ENCODE measurements at regions not wholly inside any gene's neighbourhood (a gene's known extent, or its start where the extent isn't known, plus 50 kb on each side); places are given as distances from the start of the nearest gene placed in this dataset.

- intact Hi-C loops (cut with DNase I; ENCODE audit: low total_unique reads) (no loop called here), in situ Hi-C loops (cut with MboI; ENCODE audit: low pct_ligation_motif_present in 1 of 4, low pct_unique_long_range_greater_than_20kb in 1 of 4, low sequenced_read_pairs in 3 of 4) (no loop called here)
- no peaks in the 10 kb centered on the region for H3K27me3 ChIP-seq
Measured at GRCh38 chr6:134510920-134511319, 193.0 kb upstream of the SGK1 start.

GRCh38 chr6:134510142-134510541 is 192.2 kb upstream of the SGK1 start:
- Histone ChIP-seq H3K27me3 (no peaks in the 10 kb centered on the region), H3K4me1 (no peaks in the 10 kb centered on the region), H3K4me3 (no peak overlapping the region), H3K36me3 (no peaks in the 10 kb centered on the region), H3K9me3 (no peaks in the 10 kb centered on the region), H3K27ac (no peak overlapping the region)
- in situ Hi-C loops (cut with MboI; ENCODE audit: low pct_ligation_motif_present in 1 of 4, low pct_unique_long_range_greater_than_20kb in 1 of 4, low sequenced_read_pairs in 3 of 4) = no loop called here
- DNase-seq = no peak
- 82 to 97% methylated on average over 2 to 4 of the region's 4 CpGs for WGBS, 2 donors (ENCODE audit: low coverage in 1 of 2)
- intact Hi-C loops (cut with DNase I; ENCODE audit: low total_unique reads) = no loop called here
- TF ChIP-seq POLR2AphosphoS5 (IDR thresholded peaks at IDR 0.05) (no peak), CTCF (IDR thresholded peaks at IDR 0.05) (no peak), EP300 (IDR thresholded peaks at IDR 0.05; ENCODE audit: low read depth) (no peak), POLR2A (IDR thresholded peaks at IDR 0.05) (no peak)

More at GRCh38 chr6:134510920-134511319, 193.0 kb upstream of the SGK1 start:
- no peaks in the 10 kb centered on the region for H3K36me3 ChIP-seq
- H3K4me3 ChIP-seq = no peak overlapping the region
- no peak overlapping the region for H3K27ac ChIP-seq
- H3K9me3 ChIP-seq = no peaks in the 10 kb centered on the region
- TF ChIP-seq POLR2A (IDR thresholded peaks at IDR 0.05) (no peak), EP300 (IDR thresholded peaks at IDR 0.05; ENCODE audit: low read depth) (no peak), POLR2AphosphoS5 (IDR thresholded peaks at IDR 0.05) (no peak), CTCF (IDR thresholded peaks at IDR 0.05) (no peak)
- 75 to 78% methylated on average over 1 to 3 of the region's 3 CpGs for WGBS, 2 donors (ENCODE audit: low coverage in 1 of 2)
- no peak for DNase-seq
- no peaks in the 10 kb centered on the region for H3K4me1 ChIP-seq

- intact Hi-C loops (cut with DNase I; ENCODE audit: low total_unique reads) (no loop called here), in situ Hi-C loops (cut with MboI; ENCODE audit: low pct_ligation_motif_present in 1 of 4, low pct_unique_long_range_greater_than_20kb in 1 of 4, low sequenced_read_pairs in 3 of 4) (no loop called here)
- Histone ChIP-seq H3K4me3 (no peak overlapping the region), H3K36me3 (no peaks in the 10 kb centered on the region), H3K27ac (no peak overlapping the region), H3K27me3 (no peaks in the 10 kb centered on the region), H3K9me3 (no peaks in the 10 kb centered on the region), H3K4me1 (no peaks in the 10 kb centered on the region)
- no peak for TF ChIP-seq EP300 (IDR thresholded peaks at IDR 0.05; ENCODE audit: low read depth)
- TF ChIP-seq POLR2AphosphoS5 (IDR thresholded peaks at IDR 0.05) = no peak
- TF ChIP-seq CTCF (IDR thresholded peaks at IDR 0.05) = peak in 1 of 5 experiments; percentile 7
- WGBS, 2 donors (ENCODE audit: low coverage in 1 of 2) = 75 to 78% methylated on average over 4 to 7 of the region's 7 CpGs
- no peak for DNase-seq
Measured at GRCh38 chr6:134508862-134509498, 191.1 kb upstream of the SGK1 start.

- in situ Hi-C loops (cut with MboI; ENCODE audit: low pct_ligation_motif_present in 1 of 4, low pct_unique_long_range_greater_than_20kb in 1 of 4, low sequenced_read_pairs in 3 of 4) (no loop called here), intact Hi-C loops (cut with DNase I; ENCODE audit: low total_unique reads) (no loop called here)
- no peaks in the 10 kb centered on the region for H3K36me3 ChIP-seq
- H3K4me1 ChIP-seq = peaks cover 0 to 23% (median 4%) of the 10 kb centered on the region in 4 donors
- no peak for TF ChIP-seq EP300 (IDR thresholded peaks at IDR 0.05; ENCODE audit: low read depth)
- no peak for TF ChIP-seq CTCF (IDR thresholded peaks at IDR 0.05)
- TF ChIP-seq POLR2AphosphoS5 (IDR thresholded peaks at IDR 0.05) = no peak
- no peak for TF ChIP-seq POLR2A (IDR thresholded peaks at IDR 0.05)
- no peaks in the 10 kb centered on the region for H3K27me3 ChIP-seq
- DNase-seq = no peak
- H3K9me3 ChIP-seq = no peaks in the 10 kb centered on the region
- no peak overlapping the region for H3K4me3 ChIP-seq
- 87 to 97% methylated on average over 3 to 4 of the region's 4 CpGs for WGBS, 2 donors (ENCODE audit: low coverage in 1 of 2)
- H3K27ac ChIP-seq = no peak overlapping the region
Measured at GRCh38 chr6:134506162-134506561, 188.2 kb upstream of the SGK1 start.

All from transverse colon (tissue), 4 donors.